ENCODE measurements at regions not wholly inside any gene's neighbourhood (a gene's known extent, or its start where the extent isn't known, plus 50 kb on each side); places are given as distances from the start of the nearest gene placed in this dataset.

- peaks cover 6 to 21% (median 17%) of the 10 kb centered on the region in 4 donors for H3K4me1 Mint-ChIP-seq
- H3K9me3 Mint-ChIP-seq = no peaks in the 10 kb centered on the region
- Histone ChIP-seq H3K36me3 (ENCODE audit: control insufficient read depth, insufficient read depth, low read length) (no peaks in the 10 kb centered on the region), H3K4me3 (ENCODE audit: low read depth, low read length) (no peak overlapping the region), H3K4me1 (ENCODE audit: control insufficient read depth, insufficient read depth, low read length, poor library complexity, severe bottlenecking) (peaks cover 16% of the 10 kb centered on the region), H3K9me3 (ENCODE audit: control insufficient read depth in 2 of 2, low read length in 2 of 2) (no peaks in the 10 kb centered on the region), H3K27ac (ENCODE audit: insufficient read depth, low read length, poor library complexity, severe bottlenecking) (no peak overlapping the region), H3K27me3 (ENCODE audit: control insufficient read depth, insufficient read depth, low read length) (no peaks in the 10 kb centered on the region)
- no peak overlapping the region for H3K4me3 Mint-ChIP-seq
- no peaks in the 10 kb centered on the region for H3K36me3 Mint-ChIP-seq
- no peaks in the 10 kb centered on the region for H3K27me3 Mint-ChIP-seq
- peak overlapping the region in 1 of 3 donors; percentile 82 for H3K27ac Mint-ChIP-seq
- no peak for DNase-seq
- no peak for ATAC-seq (ENCODE audit: low read depth in 2 of 2)
These were observed 110.1 kb upstream of the KLF6 start for GRCh38 chr10:3895045-3895631.

GRCh38 chr10:3893901-3894563 is 109.0 kb upstream of the KLF6 start:
- H3K27ac Mint-ChIP-seq = peak overlapping the region; percentile 23 to 84 (median 82)
- H3K4me1 Mint-ChIP-seq = peaks cover 6 to 21% (median 17%) of the 10 kb centered on the region in 4 donors
- no peaks in the 10 kb centered on the region for H3K36me3 ChIP-seq (ENCODE audit: control insufficient read depth, insufficient read depth, low read length)
- H3K36me3 Mint-ChIP-seq = no peaks in the 10 kb centered on the region
- H3K27me3 Mint-ChIP-seq = no peaks in the 10 kb centered on the region
- H3K4me1 ChIP-seq (ENCODE audit: control insufficient read depth, insufficient read depth, low read length, poor library complexity, severe bottlenecking) = peaks cover 16% of the 10 kb centered on the region
- ATAC-seq (ENCODE audit: low read depth in 2 of 2) (no peak), DNase-seq (no peak)
- no peak overlapping the region for H3K4me3 ChIP-seq (ENCODE audit: low read depth, low read length)
- no peak overlapping the region for H3K27ac ChIP-seq (ENCODE audit: insufficient read depth, low read length, poor library complexity, severe bottlenecking)
- no peaks in the 10 kb centered on the region for H3K9me3 Mint-ChIP-seq
- no peaks in the 10 kb centered on the region for H3K9me3 ChIP-seq (ENCODE audit: control insufficient read depth in 2 of 2, low read length in 2 of 2)
- no peak overlapping the region for H3K4me3 Mint-ChIP-seq
- H3K27me3 ChIP-seq (ENCODE audit: control insufficient read depth, insufficient read depth, low read length) = no peaks in the 10 kb centered on the region

GRCh38 chr10:3892440-3893425 is 107.7 kb upstream of the KLF6 start:
- Mint-ChIP-seq H3K9me3 (no peaks in the 10 kb centered on the region), H3K27ac (peak overlapping the region; percentile 69 to 83 (median 82)), H3K4me1 (peaks cover 10 to 27% (median 22%) of the 10 kb centered on the region in 4 donors), H3K36me3 (no peaks in the 10 kb centered on the region), H3K4me3 (no peak overlapping the region), H3K27me3 (no peaks in the 10 kb centered on the region)
- Histone ChIP-seq H3K9me3 (ENCODE audit: control insufficient read depth in 2 of 2, low read length in 2 of 2) (no peaks in the 10 kb centered on the region), H3K27me3 (ENCODE audit: control insufficient read depth, insufficient read depth, low read length) (no peaks in the 10 kb centered on the region), H3K4me3 (ENCODE audit: low read depth, low read length) (no peak overlapping the region), H3K36me3 (ENCODE audit: control insufficient read depth, insufficient read depth, low read length) (no peaks in the 10 kb centered on the region), H3K4me1 (ENCODE audit: control insufficient read depth, insufficient read depth, low read length, poor library complexity, severe bottlenecking) (peaks cover 23% of the 10 kb centered on the region), H3K27ac (ENCODE audit: insufficient read depth, low read length, poor library complexity, severe bottlenecking) (peak overlapping the region; percentile 74)
- peak in 2 of 3 donors; percentile 35 to 41 for DNase-seq
- ATAC-seq (ENCODE audit: low read depth in 2 of 2) = peak; percentile 52

GRCh38 chr10:3891396-3891795 is 106.4 kb upstream of the KLF6 start:
- peaks cover 30% of the 10 kb centered on the region for H3K4me1 ChIP-seq (ENCODE audit: control insufficient read depth, insufficient read depth, low read length, poor library complexity, severe bottlenecking)
- peak overlapping the region; percentile 74 for H3K27ac ChIP-seq (ENCODE audit: insufficient read depth, low read length, poor library complexity, severe bottlenecking)
- ATAC-seq (ENCODE audit: low read depth in 2 of 2) = no peak

GRCh38 chr10:3890602-3891352 is 105.8 kb upstream of the KLF6 start:
- Histone ChIP-seq H3K9me3 (ENCODE audit: control insufficient read depth in 2 of 2, low read length in 2 of 2) (no peaks in the 10 kb centered on the region), H3K27ac (ENCODE audit: insufficient read depth, low read length, poor library complexity, severe bottlenecking) (no peak overlapping the region), H3K27me3 (ENCODE audit: control insufficient read depth, insufficient read depth, low read length) (no peaks in the 10 kb centered on the region), H3K4me3 (ENCODE audit: low read depth, low read length) (no peak overlapping the region), H3K4me1 (ENCODE audit: control insufficient read depth, insufficient read depth, low read length, poor library complexity, severe bottlenecking) (peaks cover 30% of the 10 kb centered on the region), H3K36me3 (ENCODE audit: control insufficient read depth, insufficient read depth, low read length) (no peaks in the 10 kb centered on the region)
- no peaks in the 10 kb centered on the region for H3K9me3 Mint-ChIP-seq
- H3K36me3 Mint-ChIP-seq = no peaks in the 10 kb centered on the region
- H3K27ac Mint-ChIP-seq = peak overlapping the region in 2 of 3 donors; percentile 9 to 38
- H3K4me3 Mint-ChIP-seq = peak overlapping the region in 1 of 4 donors; percentile 21
- ATAC-seq (ENCODE audit: low read depth in 2 of 2) (no peak), DNase-seq (no peak)
- no peaks in the 10 kb centered on the region for H3K27me3 Mint-ChIP-seq
- H3K4me1 Mint-ChIP-seq = peaks cover 18 to 39% (median 28%) of the 10 kb centered on the region in 4 donors

More at GRCh38 chr10:3891396-3891795, 106.4 kb upstream of the KLF6 start:
- Mint-ChIP-seq H3K4me3 (no peak overlapping the region), H3K27me3 (no peaks in the 10 kb centered on the region), H3K27ac (peak overlapping the region in 2 of 3 donors; percentile 32 to 77), H3K4me1 (peaks cover 17 to 39% (median 27%) of the 10 kb centered on the region in 4 donors), H3K9me3 (no peaks in the 10 kb centered on the region), H3K36me3 (no peaks in the 10 kb centered on the region)
- H3K9me3 ChIP-seq (ENCODE audit: control insufficient read depth in 2 of 2, low read length in 2 of 2) = no peaks in the 10 kb centered on the region
- H3K4me3 ChIP-seq (ENCODE audit: low read depth, low read length) = no peak overlapping the region
- H3K27me3 ChIP-seq (ENCODE audit: control insufficient read depth, insufficient read depth, low read length) = no peaks in the 10 kb centered on the region
- no peak for DNase-seq
- H3K36me3 ChIP-seq (ENCODE audit: control insufficient read depth, insufficient read depth, low read length) = no peaks in the 10 kb centered on the region

GRCh38 chr10:3889961-3890522 is 105.0 kb upstream of the KLF6 start:
- Histone ChIP-seq H3K9me3 (ENCODE audit: control insufficient read depth in 2 of 2, low read length in 2 of 2) (no peaks in the 10 kb centered on the region), H3K27me3 (ENCODE audit: control insufficient read depth, insufficient read depth, low read length) (no peaks in the 10 kb centered on the region), H3K36me3 (ENCODE audit: control insufficient read depth, insufficient read depth, low read length) (no peaks in the 10 kb centered on the region), H3K27ac (ENCODE audit: insufficient read depth, low read length, poor library complexity, severe bottlenecking) (no peak overlapping the region), H3K4me3 (ENCODE audit: low read depth, low read length) (no peak overlapping the region), H3K4me1 (ENCODE audit: control insufficient read depth, insufficient read depth, low read length, poor library complexity, severe bottlenecking) (peaks cover 30% of the 10 kb centered on the region)
- DNase-seq (no peak), ATAC-seq (ENCODE audit: low read depth in 2 of 2) (no peak)
- Mint-ChIP-seq H3K4me3 (no peak overlapping the region), H3K27ac (peak overlapping the region in 2 of 3 donors; percentile 9 to 38), H3K36me3 (no peaks in the 10 kb centered on the region), H3K9me3 (no peaks in the 10 kb centered on the region), H3K27me3 (no peaks in the 10 kb centered on the region), H3K4me1 (peaks cover 14 to 39% (median 27%) of the 10 kb centered on the region in 4 donors)

All from CD4-positive, CD25-positive, alpha-beta regulatory T cell (primary cell).